ENCODE measurements at regions not wholly inside any gene's neighbourhood (a gene's known extent, or its start where the extent isn't known, plus 50 kb on each side); places are given as distances from the start of the nearest gene placed in this dataset.

- POLR2A ChIA-PET: no interaction called here
- no peaks in the 10 kb centered on the region for H3K4me1 Mint-ChIP-seq
- intact Hi-C loops (cut with micrococcal nuclease): no loop called here
Measured at GRCh38 chr2:15042801-15043217, 410.3 kb downstream of the LRATD1 start.

GRCh38 chr2:15043336-15044058, 411.0 kb downstream of the LRATD1 start:
- H2AFZ ChIP-seq (ENCODE audit: insufficient read depth, low read depth, low read length, poor library complexity, severe bottlenecking): no peak overlapping the region
- H3K4me3 ChIP-seq (ENCODE audit: control extremely low read depth in 1 of 5, extremely low read depth in 1 of 5, insufficient read depth in 1 of 5, low read depth in 2 of 5, low read length in 4 of 5): no peak overlapping the region
- ATAC-seq (ENCODE audit: low read depth): no peak
- intact Hi-C loops (cut with micrococcal nuclease): no loop called here
- Mint-ChIP-seq H3K27ac (no peak overlapping the region), H3K4me3 (no peak overlapping the region), H3K4me1 (no peaks in the 10 kb centered on the region), H3K27me3 (peaks cover 11% of the 10 kb centered on the region), H3K9me3 (ENCODE audit: insufficient read depth) (no peaks in the 10 kb centered on the region)
- POLR2A ChIA-PET: no interaction called here
- H4K20me1 ChIP-seq (ENCODE audit: control insufficient read depth, insufficient read depth, low read length, poor library complexity, severe bottlenecking): no peaks in the 10 kb centered on the region
- CTCF ChIA-PET: no interaction called here
- no peak for TF ChIP-seq EZH2 (IDR thresholded peaks at IDR 0.05; ENCODE audit: borderline replicate concordance, insufficient read depth, low read depth, low read length, poor library complexity, severe bottlenecking)
- TF ChIP-seq, protein P1, sequence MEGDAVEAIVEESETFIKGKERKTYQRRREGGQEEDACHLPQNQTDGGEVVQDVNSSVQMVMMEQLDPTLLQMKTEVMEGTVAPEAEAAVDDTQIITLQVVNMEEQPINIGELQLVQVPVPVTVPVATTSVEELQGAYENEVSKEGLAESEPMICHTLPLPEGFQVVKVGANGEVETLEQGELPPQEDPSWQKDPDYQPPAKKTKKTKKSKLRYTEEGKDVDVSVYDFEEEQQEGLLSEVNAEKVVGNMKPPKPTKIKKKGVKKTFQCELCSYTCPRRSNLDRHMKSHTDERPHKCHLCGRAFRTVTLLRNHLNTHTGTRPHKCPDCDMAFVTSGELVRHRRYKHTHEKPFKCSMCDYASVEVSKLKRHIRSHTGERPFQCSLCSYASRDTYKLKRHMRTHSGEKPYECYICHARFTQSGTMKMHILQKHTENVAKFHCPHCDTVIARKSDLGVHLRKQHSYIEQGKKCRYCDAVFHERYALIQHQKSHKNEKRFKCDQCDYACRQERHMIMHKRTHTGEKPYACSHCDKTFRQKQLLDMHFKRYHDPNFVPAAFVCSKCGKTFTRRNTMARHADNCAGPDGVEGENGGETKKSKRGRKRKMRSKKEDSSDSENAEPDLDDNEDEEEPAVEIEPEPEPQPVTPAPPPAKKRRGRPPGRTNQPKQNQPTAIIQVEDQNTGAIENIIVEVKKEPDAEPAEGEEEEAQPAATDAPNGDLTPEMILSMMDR (IDR thresholded peaks at IDR 0.05): no peak
- no peaks in the 10 kb centered on the region for H3K36me3 ChIP-seq (replicated peaks in 1 of 2; ENCODE audit: control extremely low read depth in 1 of 2, control insufficient read depth in 1 of 2, extremely low read depth in 1 of 2, insufficient read depth in 2 of 2, low read length in 1 of 2)
- no peak overlapping the region for H3K27ac ChIP-seq (ENCODE audit: low read length in 2 of 2)
- H3K4me2 ChIP-seq (replicated peaks; ENCODE audit: low read depth, low read length, poor library complexity, severe bottlenecking): no peak overlapping the region
- no peaks in the 10 kb centered on the region for H3K27me3 ChIP-seq (replicated peaks in 1 of 4; ENCODE audit: control extremely low read depth in 1 of 4, control insufficient read depth in 3 of 4, insufficient read depth in 4 of 4, low read length in 3 of 4)
- H3K4me1 ChIP-seq (ENCODE audit: control insufficient read depth in 2 of 2, insufficient read depth in 2 of 2, low read length in 2 of 2): no peaks in the 10 kb centered on the region
- no peaks in the 10 kb centered on the region for H3K9me3 ChIP-seq (ENCODE audit: control extremely low read depth in 1 of 3, control insufficient read depth in 2 of 3, insufficient read depth in 1 of 3, low read length in 2 of 3)
- WGBS (ENCODE audit: insufficient coverage): 42% methylated on average over 2 of the region's 4 CpGs
- no peaks in the 10 kb centered on the region for H3K79me2 ChIP-seq (ENCODE audit: control insufficient read depth, insufficient read depth, low read length)
- H3K9ac ChIP-seq (ENCODE audit: low read length): no peak overlapping the region
- no peak for DNase-seq

More at GRCh38 chr2:15042801-15043217, 410.3 kb downstream of the LRATD1 start:
- no peak overlapping the region for H3K27ac ChIP-seq (ENCODE audit: low read length in 2 of 2)
- no peak overlapping the region for H3K4me2 ChIP-seq (replicated peaks; ENCODE audit: low read depth, low read length, poor library complexity, severe bottlenecking)
- no peaks in the 10 kb centered on the region for H3K27me3 ChIP-seq (replicated peaks in 1 of 4; ENCODE audit: control extremely low read depth in 1 of 4, control insufficient read depth in 3 of 4, insufficient read depth in 4 of 4, low read length in 3 of 4)
- H3K9me3 Mint-ChIP-seq (ENCODE audit: insufficient read depth): no peaks in the 10 kb centered on the region
- no peak overlapping the region for H3K4me3 Mint-ChIP-seq
- no peaks in the 10 kb centered on the region for H4K20me1 ChIP-seq (ENCODE audit: control insufficient read depth, insufficient read depth, low read length, poor library complexity, severe bottlenecking)
- H3K27me3 Mint-ChIP-seq: peaks cover 11% of the 10 kb centered on the region
- TF ChIP-seq EZH2 (IDR thresholded peaks at IDR 0.05; ENCODE audit: borderline replicate concordance, insufficient read depth, low read depth, low read length, poor library complexity, severe bottlenecking): no peak
- TF ChIP-seq, protein P1 (IDR thresholded peaks at IDR 0.05): no peak
- DNase-seq (no peak), ATAC-seq (ENCODE audit: low read depth) (no peak)
- H3K36me3 ChIP-seq (replicated peaks in 1 of 2; ENCODE audit: control extremely low read depth in 1 of 2, control insufficient read depth in 1 of 2, extremely low read depth in 1 of 2, insufficient read depth in 2 of 2, low read length in 1 of 2): no peaks in the 10 kb centered on the region
- no peak overlapping the region for H3K4me3 ChIP-seq (ENCODE audit: control extremely low read depth in 1 of 5, extremely low read depth in 1 of 5, insufficient read depth in 1 of 5, low read depth in 2 of 5, low read length in 4 of 5)
- H3K27ac Mint-ChIP-seq: no peak overlapping the region
- H3K9ac ChIP-seq (ENCODE audit: low read length): no peak overlapping the region
- H3K79me2 ChIP-seq (ENCODE audit: control insufficient read depth, insufficient read depth, low read length): no peaks in the 10 kb centered on the region
- H3K9me3 ChIP-seq (ENCODE audit: control extremely low read depth in 1 of 3, control insufficient read depth in 2 of 3, insufficient read depth in 1 of 3, low read length in 2 of 3): no peaks in the 10 kb centered on the region
- H2AFZ ChIP-seq (ENCODE audit: insufficient read depth, low read depth, low read length, poor library complexity, severe bottlenecking): no peak overlapping the region
- CTCF ChIA-PET: no interaction called here
- 80% methylated on average over 4 of the region's 6 CpGs for WGBS (ENCODE audit: insufficient coverage)
- H3K4me1 ChIP-seq (ENCODE audit: control insufficient read depth in 2 of 2, insufficient read depth in 2 of 2, low read length in 2 of 2): no peaks in the 10 kb centered on the region

All from B cell (primary cell).